ENCODE measurements at regions not wholly inside any gene's neighbourhood (a gene's known extent, or its start where the extent isn't known, plus 50 kb on each side); places are given as distances from the start of the nearest gene placed in this dataset.
"Not testable (repeated sequence)": the region's sequence is repeated elsewhere in the genome, so short reads cannot be mapped to it uniquely, and the experiment has no call there.

DNA sequence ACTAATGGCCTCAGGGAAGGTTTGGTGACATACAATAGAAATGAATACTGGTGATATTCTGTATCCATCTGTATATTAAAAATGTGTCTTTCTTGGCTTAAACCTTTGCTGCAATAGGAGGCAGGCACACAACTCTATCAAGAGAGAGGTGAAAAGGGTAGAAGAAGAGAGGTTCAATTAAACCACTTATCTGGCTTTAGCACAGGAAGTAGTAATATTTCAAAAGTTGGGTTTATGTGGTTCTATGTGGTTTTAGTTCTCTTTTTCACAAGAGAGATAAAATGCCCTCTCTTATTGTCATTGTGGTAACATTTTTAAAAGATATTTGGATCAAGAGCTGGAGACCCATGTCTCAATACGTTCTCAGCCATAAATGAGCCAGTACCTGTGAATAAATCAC is 146.2 kb upstream of the FNDC3A start:
- H3K4me3 ChIP-seq (ENCODE audit: low read depth, low read length), result no peak overlapping the region
- H3K27me3 ChIP-seq (replicated peaks), result no peaks in the 10 kb centered on the region
- no peak for TF ChIP-seq CTCF (IDR thresholded peaks at IDR 0.05; ENCODE audit: low read depth, low read length, missing control alignments)
- no peak for DNase-seq
- in situ Hi-C loops (cut with HindIII; ENCODE audit: low pct_ligation_motif_present, low sequenced_read_pairs), result no loop called here
- no peaks in the 10 kb centered on the region for H3K36me3 ChIP-seq (replicated peaks)
- no peak overlapping the region for H3K27ac ChIP-seq

GRCh38 chr13:48831248-48831647 is 144.5 kb upstream of the FNDC3A start:
- TF ChIP-seq CTCF (IDR thresholded peaks at IDR 0.05; ENCODE audit: low read depth, low read length, missing control alignments), result no peak
- in situ Hi-C loops (cut with HindIII; ENCODE audit: low pct_ligation_motif_present, low sequenced_read_pairs), result no loop called here
- Histone ChIP-seq H3K27me3 (replicated peaks) (no peaks in the 10 kb centered on the region), H3K27ac (no peak overlapping the region), H3K36me3 (replicated peaks) (no peaks in the 10 kb centered on the region), H3K4me3 (ENCODE audit: low read depth, low read length) (no peak overlapping the region)
- DNase-seq, result no peak

DNA sequence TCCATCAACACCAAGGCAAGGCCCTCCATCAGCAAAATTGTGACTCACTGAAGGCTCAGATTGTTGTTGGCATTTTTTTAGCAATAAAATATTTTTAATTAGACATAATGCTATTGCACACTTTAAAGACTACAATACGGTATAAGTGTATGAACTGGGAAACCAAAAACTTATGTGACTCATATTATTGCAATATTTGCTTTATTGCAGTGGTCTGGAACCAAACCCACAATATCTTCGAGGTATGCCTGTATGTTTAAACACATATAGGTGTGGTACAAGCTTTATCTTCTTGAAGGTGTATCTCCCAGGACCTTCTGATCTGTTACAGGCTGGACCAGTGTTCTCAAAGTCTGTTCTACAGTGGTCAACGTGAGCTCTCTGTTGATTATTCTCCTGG is 142.3 kb upstream of the FNDC3A start:
- Histone ChIP-seq H3K27ac (no peak overlapping the region), H3K36me3 (replicated peaks) (no peaks in the 10 kb centered on the region), H3K4me3 (ENCODE audit: low read depth, low read length) (no peak overlapping the region), H3K27me3 (replicated peaks) (no peaks in the 10 kb centered on the region)
- no peak for DNase-seq
- TF ChIP-seq CTCF (IDR thresholded peaks at IDR 0.05; ENCODE audit: low read depth, low read length, missing control alignments), result no peak
- in situ Hi-C loops (cut with HindIII; ENCODE audit: low pct_ligation_motif_present, low sequenced_read_pairs), result no loop called here

- DNase-seq; in situ Hi-C loops (cut with HindIII; ENCODE audit: low pct_ligation_motif_present, low sequenced_read_pairs); H3K27ac ChIP-seq; H3K27me3 ChIP-seq (replicated peaks); H3K36me3 ChIP-seq (replicated peaks); H3K4me3 ChIP-seq (ENCODE audit: low read depth, low read length): not testable (repeated sequence)
These were observed 140.4 kb upstream of the FNDC3A start for GRCh38 chr13:48835326-48835725.

- Histone ChIP-seq H3K27ac (no peak overlapping the region), H3K36me3 (replicated peaks) (no peaks in the 10 kb centered on the region), H3K27me3 (replicated peaks) (no peaks in the 10 kb centered on the region), H3K4me3 (ENCODE audit: low read depth, low read length) (no peak overlapping the region)
- TF ChIP-seq CTCF (IDR thresholded peaks at IDR 0.05; ENCODE audit: low read depth, low read length, missing control alignments), result no peak
- DNase-seq, result no peak
- in situ Hi-C loops (cut with HindIII; ENCODE audit: low pct_ligation_motif_present, low sequenced_read_pairs), result no loop called here
These were observed 137.3 kb upstream of the FNDC3A start for GRCh38 chr13:48838193-48838973.

- in situ Hi-C loops (cut with HindIII; ENCODE audit: low pct_ligation_motif_present, low sequenced_read_pairs), result no loop called here
- Histone ChIP-seq H3K36me3 (replicated peaks) (no peaks in the 10 kb centered on the region), H3K4me3 (ENCODE audit: low read depth, low read length) (no peak overlapping the region), H3K27ac (no peak overlapping the region), H3K27me3 (replicated peaks) (no peaks in the 10 kb centered on the region)
- TF ChIP-seq CTCF (IDR thresholded peaks at IDR 0.05; ENCODE audit: low read depth, low read length, missing control alignments), result no peak
- no peak for DNase-seq
These were observed 136.5 kb upstream of the FNDC3A start for GRCh38 chr13:48839171-48839570.
